Endothelial cell of umbilical vein (primary cell): ENCODE measurements at regions not wholly inside any gene's neighbourhood (a gene's known extent, or its start where the extent isn't known, plus 50 kb on each side); places are given as distances from the start of the nearest gene placed in this dataset.

Experiments used
- EZH2 ChIP-seq: IDR thresholded peaks from 2 replicates; pipeline ENCODE4 v1.6.1; 2012; ENCODE audit warnings: borderline replicate concordance, low read depth, mild to moderate bottlenecking, moderate library complexity, low read length, inconsistent platforms; ENCODE audit not compliant: severe bottlenecking
- FOS ChIP-seq: IDR thresholded peaks from 2 replicates; pipeline ENCODE4 v1.6.1; 2011; ENCODE audit warnings: mild to moderate bottlenecking, low read length, moderate library complexity, borderline replicate concordance; ENCODE audit not compliant: insufficient read depth
- GATA2 ChIP-seq: IDR thresholded peaks from 2 replicates; pipeline ENCODE4 v1.7.0; 2011; ENCODE audit warnings: low read depth, mild to moderate bottlenecking, moderate library complexity, mixed read lengths, low read length; ENCODE audit not compliant: insufficient read length, insufficient read depth
- JUN ChIP-seq: IDR thresholded peaks from 2 replicates; pipeline ENCODE4 v1.6.1; 2011; ENCODE audit warnings: borderline replicate concordance, low read depth; ENCODE audit not compliant: insufficient read length, insufficient read depth
- MYC ChIP-seq: IDR thresholded peaks from one replicate; pipeline ENCODE4 v1.6.1; 2011; ENCODE audit warnings: mild to moderate bottlenecking, low read depth, low read length
- POLR2A ChIP-seq: IDR thresholded peaks from 2 replicates; pipeline ENCODE4 v1.6.1; 2012; ENCODE audit warnings: low read depth, mild to moderate bottlenecking, control low read depth, low read length
- POLR2AphosphoS5 ChIP-seq: IDR thresholded peaks from 2 replicates; pipeline ENCODE4 v1.6.1; 2012; ENCODE audit warnings: low read depth, mild to moderate bottlenecking, control low read depth, low read length, moderate library complexity; ENCODE audit not compliant: insufficient read depth
- TF ChIP-seq, protein P1 (sequence below): IDR thresholded peaks from 2 replicates; pipeline ENCODE4 v1.6.1; 2011; ENCODE audit not compliant: insufficient read depth, insufficient read length
- TF ChIP-seq, protein P2 (sequence below), 2 donors: IDR thresholded peaks; 1 replicate in 1 of 2; 2 replicates in 1 of 2; pipeline ENCODE4 v1.5.1; 2011; ENCODE audit warnings: low read length in 2 of 2, mild to moderate bottlenecking in 2 of 2, moderate library complexity in 2 of 2, control low read depth in 1 of 2, inconsistent platforms in 1 of 2, low read depth in 1 of 2; ENCODE audit not compliant: insufficient read depth in 1 of 2; ENCODE audit errors: extremely low read depth in 1 of 2

- TF ChIP-seq, protein P1, sequence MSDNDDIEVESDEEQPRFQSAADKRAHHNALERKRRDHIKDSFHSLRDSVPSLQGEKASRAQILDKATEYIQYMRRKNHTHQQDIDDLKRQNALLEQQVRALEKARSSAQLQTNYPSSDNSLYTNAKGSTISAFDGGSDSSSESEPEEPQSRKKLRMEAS = no peak
- TF ChIP-seq, protein P2, sequence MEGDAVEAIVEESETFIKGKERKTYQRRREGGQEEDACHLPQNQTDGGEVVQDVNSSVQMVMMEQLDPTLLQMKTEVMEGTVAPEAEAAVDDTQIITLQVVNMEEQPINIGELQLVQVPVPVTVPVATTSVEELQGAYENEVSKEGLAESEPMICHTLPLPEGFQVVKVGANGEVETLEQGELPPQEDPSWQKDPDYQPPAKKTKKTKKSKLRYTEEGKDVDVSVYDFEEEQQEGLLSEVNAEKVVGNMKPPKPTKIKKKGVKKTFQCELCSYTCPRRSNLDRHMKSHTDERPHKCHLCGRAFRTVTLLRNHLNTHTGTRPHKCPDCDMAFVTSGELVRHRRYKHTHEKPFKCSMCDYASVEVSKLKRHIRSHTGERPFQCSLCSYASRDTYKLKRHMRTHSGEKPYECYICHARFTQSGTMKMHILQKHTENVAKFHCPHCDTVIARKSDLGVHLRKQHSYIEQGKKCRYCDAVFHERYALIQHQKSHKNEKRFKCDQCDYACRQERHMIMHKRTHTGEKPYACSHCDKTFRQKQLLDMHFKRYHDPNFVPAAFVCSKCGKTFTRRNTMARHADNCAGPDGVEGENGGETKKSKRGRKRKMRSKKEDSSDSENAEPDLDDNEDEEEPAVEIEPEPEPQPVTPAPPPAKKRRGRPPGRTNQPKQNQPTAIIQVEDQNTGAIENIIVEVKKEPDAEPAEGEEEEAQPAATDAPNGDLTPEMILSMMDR (IDR thresholded peaks at IDR 0.05; ENCODE audit: extremely low read depth in 1 of 2, insufficient read depth in 1 of 2, low read depth in 1 of 2, low read length in 2 of 2) = no peak
- TF ChIP-seq POLR2A (no peak), JUN (no peak), EZH2 (no peak), POLR2AphosphoS5 (no peak), MYC (no peak), FOS (no peak), GATA2 (no peak)
These were observed 95.8 kb downstream of the ZPLD1 start for GRCh38 chr3:102530415-102531181.
